ENCODE measurements at regions not wholly inside any gene's neighbourhood (a gene's known extent, or its start where the extent isn't known, plus 50 kb on each side); places are given as distances from the start of the nearest gene placed in this dataset.

DNA sequence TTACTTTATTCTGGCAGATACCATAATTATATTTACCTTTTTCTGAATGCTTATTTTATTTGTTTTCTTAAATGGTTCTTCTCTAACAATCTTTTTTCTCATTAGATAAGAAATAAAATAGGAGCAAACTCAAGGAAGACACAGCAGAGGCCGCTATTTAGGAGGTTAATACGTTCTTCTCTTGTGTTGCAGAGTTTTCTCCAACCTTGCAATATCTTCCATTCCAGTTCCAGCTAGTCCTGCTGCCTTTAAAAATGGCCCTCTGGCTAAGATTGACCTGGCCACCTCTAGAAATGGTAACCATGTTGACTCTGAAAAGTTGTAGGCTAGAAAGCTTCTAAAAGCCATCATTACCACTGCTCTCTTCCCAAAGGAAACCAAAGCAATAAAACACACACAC is 718.8 kb downstream of the MAT2B start:
- dilution Hi-C loops (cut with MboI; ENCODE audit: extremely low pct_ligation_motif_present, low sequenced_read_pairs) = no loop called here
- TF ChIP-seq, protein P1, sequence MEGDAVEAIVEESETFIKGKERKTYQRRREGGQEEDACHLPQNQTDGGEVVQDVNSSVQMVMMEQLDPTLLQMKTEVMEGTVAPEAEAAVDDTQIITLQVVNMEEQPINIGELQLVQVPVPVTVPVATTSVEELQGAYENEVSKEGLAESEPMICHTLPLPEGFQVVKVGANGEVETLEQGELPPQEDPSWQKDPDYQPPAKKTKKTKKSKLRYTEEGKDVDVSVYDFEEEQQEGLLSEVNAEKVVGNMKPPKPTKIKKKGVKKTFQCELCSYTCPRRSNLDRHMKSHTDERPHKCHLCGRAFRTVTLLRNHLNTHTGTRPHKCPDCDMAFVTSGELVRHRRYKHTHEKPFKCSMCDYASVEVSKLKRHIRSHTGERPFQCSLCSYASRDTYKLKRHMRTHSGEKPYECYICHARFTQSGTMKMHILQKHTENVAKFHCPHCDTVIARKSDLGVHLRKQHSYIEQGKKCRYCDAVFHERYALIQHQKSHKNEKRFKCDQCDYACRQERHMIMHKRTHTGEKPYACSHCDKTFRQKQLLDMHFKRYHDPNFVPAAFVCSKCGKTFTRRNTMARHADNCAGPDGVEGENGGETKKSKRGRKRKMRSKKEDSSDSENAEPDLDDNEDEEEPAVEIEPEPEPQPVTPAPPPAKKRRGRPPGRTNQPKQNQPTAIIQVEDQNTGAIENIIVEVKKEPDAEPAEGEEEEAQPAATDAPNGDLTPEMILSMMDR (optimal IDR thresholded peaks at IDR 0.05 in 1 of 3, IDR thresholded peaks at IDR 0.05 in 1 of 3, conservative IDR thresholded peaks at IDR 0.05 in 1 of 3; ENCODE audit: extremely low read depth in 1 of 3, insufficient read depth in 2 of 3, low read length in 3 of 3) = no peak
- no peak for TF ChIP-seq EZH2 (IDR thresholded peaks at IDR 0.05; ENCODE audit: low read length)
- Histone ChIP-seq H3K9me1 (ENCODE audit: control insufficient read depth, extremely low read depth, insufficient read depth, low read length) (no peaks in the 10 kb centered on the region), H3K4me1 (ENCODE audit: control insufficient read depth, extremely low read depth, insufficient read depth, low read length) (no peaks in the 10 kb centered on the region), H3K79me2 (ENCODE audit: control insufficient read depth, insufficient read depth, low read length) (no peaks in the 10 kb centered on the region), H3K9me3 (ENCODE audit: control insufficient read depth, low read depth, low read length) (no peaks in the 10 kb centered on the region), H3K4me3 (ENCODE audit: control insufficient read depth in 2 of 3, extremely low read depth in 1 of 3, insufficient read depth in 2 of 3, low read depth in 1 of 3, low read length in 3 of 3) (no peak overlapping the region), H4K20me1 (ENCODE audit: control insufficient read depth, extremely low read depth, insufficient read depth, low read length) (no peaks in the 10 kb centered on the region), H3K4me2 (ENCODE audit: control insufficient read depth, extremely low read depth, insufficient read depth, low read depth, low read length) (no peak overlapping the region), H3K27me3 (ENCODE audit: control insufficient read depth, extremely low read depth, insufficient read depth, low read length) (no peaks in the 10 kb centered on the region), H2AFZ (ENCODE audit: control insufficient read depth, low read length) (no peak overlapping the region), H3K36me3 (ENCODE audit: control insufficient read depth in 2 of 2, extremely low read depth in 1 of 2, insufficient read depth in 2 of 2, low read length in 2 of 2) (no peaks in the 10 kb centered on the region), H3K27ac (ENCODE audit: control insufficient read depth, insufficient read depth, low read length) (no peak overlapping the region), H3K9ac (ENCODE audit: control insufficient read depth, extremely low read depth, insufficient read depth, low read length) (no peak overlapping the region)
- DNase-seq (ENCODE audit: low read depth, low spot score) (no peak), FAIRE-seq (no peak)

- TF ChIP-seq EZH2 (IDR thresholded peaks at IDR 0.05; ENCODE audit: low read length) = no peak
- TF ChIP-seq, protein P1 (optimal IDR thresholded peaks at IDR 0.05 in 1 of 3, IDR thresholded peaks at IDR 0.05 in 1 of 3, conservative IDR thresholded peaks at IDR 0.05 in 1 of 3; ENCODE audit: extremely low read depth in 1 of 3, insufficient read depth in 2 of 3, low read length in 3 of 3) = no peak
- dilution Hi-C loops (cut with MboI; ENCODE audit: extremely low pct_ligation_motif_present, low sequenced_read_pairs) = no loop called here
- FAIRE-seq (no peak), DNase-seq (ENCODE audit: low read depth, low spot score) (no peak)
- Histone ChIP-seq H3K9me3 (ENCODE audit: control insufficient read depth, low read depth, low read length) (no peaks in the 10 kb centered on the region), H3K27me3 (ENCODE audit: control insufficient read depth, extremely low read depth, insufficient read depth, low read length) (no peaks in the 10 kb centered on the region), H3K9ac (ENCODE audit: control insufficient read depth, extremely low read depth, insufficient read depth, low read length) (no peak overlapping the region), H3K4me3 (ENCODE audit: control insufficient read depth in 2 of 3, extremely low read depth in 1 of 3, insufficient read depth in 2 of 3, low read depth in 1 of 3, low read length in 3 of 3) (no peak overlapping the region), H3K79me2 (ENCODE audit: control insufficient read depth, insufficient read depth, low read length) (no peaks in the 10 kb centered on the region), H3K4me1 (ENCODE audit: control insufficient read depth, extremely low read depth, insufficient read depth, low read length) (no peaks in the 10 kb centered on the region), H3K27ac (ENCODE audit: control insufficient read depth, insufficient read depth, low read length) (no peak overlapping the region), H4K20me1 (ENCODE audit: control insufficient read depth, extremely low read depth, insufficient read depth, low read length) (no peaks in the 10 kb centered on the region), H2AFZ (ENCODE audit: control insufficient read depth, low read length) (no peak overlapping the region), H3K9me1 (ENCODE audit: control insufficient read depth, extremely low read depth, insufficient read depth, low read length) (no peaks in the 10 kb centered on the region), H3K4me2 (ENCODE audit: control insufficient read depth, extremely low read depth, insufficient read depth, low read depth, low read length) (no peak overlapping the region), H3K36me3 (ENCODE audit: control insufficient read depth in 2 of 2, extremely low read depth in 1 of 2, insufficient read depth in 2 of 2, low read length in 2 of 2) (no peaks in the 10 kb centered on the region)
Measured at GRCh38 chr5:164224772-164225171, 719.4 kb downstream of the MAT2B start.

Measured in keratinocyte (primary cell).